ENCODE measurements at regions not wholly inside any gene's neighbourhood (a gene's known extent, or its start where the extent isn't known, plus 50 kb on each side); places are given as distances from the start of the nearest gene placed in this dataset.

DNA sequence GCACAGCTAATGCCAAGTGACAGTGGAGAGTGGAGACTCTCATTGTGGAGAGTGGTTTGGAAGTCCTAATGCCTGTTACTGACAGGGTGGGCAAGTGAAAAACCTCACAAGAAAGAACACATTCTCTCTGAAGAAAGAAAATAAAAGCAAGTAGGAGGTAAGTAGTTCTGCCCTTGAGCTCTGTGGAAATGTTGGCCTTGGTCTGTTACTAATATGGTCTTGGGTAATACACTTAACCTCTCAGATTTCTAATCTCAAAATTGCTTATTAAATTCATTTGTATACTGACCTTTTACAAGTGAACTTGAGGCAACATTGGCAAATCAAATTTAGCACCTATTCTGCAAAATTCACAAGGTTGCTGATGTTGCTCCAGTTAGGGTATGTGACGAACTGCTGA lies 291.6 kb upstream of the CBLB start:
- H3K4me1 ChIP-seq = no peaks in the 10 kb centered on the region
- H3K4me2 ChIP-seq (ENCODE audit: low read length) = no peak overlapping the region
- no peak overlapping the region for H3K27ac ChIP-seq
- no peaks in the 10 kb centered on the region for H3K27me3 ChIP-seq (ENCODE audit: control insufficient read depth, insufficient read depth, low read length)
- no peaks in the 10 kb centered on the region for H3K9me3 ChIP-seq (ENCODE audit: control insufficient read depth, low read length)
- no peak overlapping the region for H3K4me3 ChIP-seq (ENCODE audit: low read depth, low read length)
- TF ChIP-seq CTCF (IDR thresholded peaks at IDR 0.05) = no peak
- H3K79me2 ChIP-seq = no peaks in the 10 kb centered on the region
- no peaks in the 10 kb centered on the region for H3K36me3 ChIP-seq (ENCODE audit: control insufficient read depth, insufficient read depth, low read length)
- no peak overlapping the region for H2AFZ ChIP-seq
- no peak overlapping the region for H3K9ac ChIP-seq

DNA sequence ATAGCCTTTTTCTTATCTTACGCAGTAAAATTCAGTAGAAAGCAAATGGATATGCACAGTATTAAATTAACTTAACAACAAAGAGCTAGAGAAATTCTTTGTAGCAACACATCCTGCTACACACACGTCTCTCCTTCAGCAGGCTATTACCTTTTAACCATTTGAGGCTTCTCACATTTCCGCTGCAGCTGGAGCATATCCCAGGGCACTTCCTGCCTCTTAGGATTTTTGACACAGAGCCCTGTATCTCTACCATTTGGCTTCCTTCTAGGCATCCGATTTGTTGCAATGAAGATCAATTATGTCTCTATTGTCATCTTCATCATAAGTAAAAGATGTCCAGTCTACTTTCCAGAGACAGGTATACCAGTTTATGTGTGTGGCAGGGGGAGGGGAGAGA lies 292.4 kb upstream of the CBLB start:
- TF ChIP-seq CTCF (IDR thresholded peaks at IDR 0.05) = no peak
- no peaks in the 10 kb centered on the region for H3K9me3 ChIP-seq (ENCODE audit: control insufficient read depth, low read length)
- no peaks in the 10 kb centered on the region for H3K27me3 ChIP-seq (ENCODE audit: control insufficient read depth, insufficient read depth, low read length)
- no peak overlapping the region for H2AFZ ChIP-seq
- no peak overlapping the region for H3K4me2 ChIP-seq (ENCODE audit: low read length)
- H3K9ac ChIP-seq = no peak overlapping the region
- H3K4me1 ChIP-seq = no peaks in the 10 kb centered on the region
- H3K36me3 ChIP-seq (ENCODE audit: control insufficient read depth, insufficient read depth, low read length) = no peaks in the 10 kb centered on the region
- H3K27ac ChIP-seq = no peak overlapping the region
- no peaks in the 10 kb centered on the region for H3K79me2 ChIP-seq
- H3K4me3 ChIP-seq (ENCODE audit: low read depth, low read length) = no peak overlapping the region

- no peaks in the 10 kb centered on the region for H3K4me1 ChIP-seq
- no peak overlapping the region for H2AFZ ChIP-seq
- TF ChIP-seq CTCF (IDR thresholded peaks at IDR 0.05) = no peak
- H3K9me3 ChIP-seq (ENCODE audit: control insufficient read depth, low read length) = no peaks in the 10 kb centered on the region
- no peak overlapping the region for H3K9ac ChIP-seq
- H3K27me3 ChIP-seq (ENCODE audit: control insufficient read depth, insufficient read depth, low read length) = no peaks in the 10 kb centered on the region
- H3K36me3 ChIP-seq (ENCODE audit: control insufficient read depth, insufficient read depth, low read length) = no peaks in the 10 kb centered on the region
- H3K4me2 ChIP-seq (ENCODE audit: low read length) = no peak overlapping the region
- no peak overlapping the region for H3K4me3 ChIP-seq (ENCODE audit: low read depth, low read length)
- H3K27ac ChIP-seq = no peak overlapping the region
- H3K79me2 ChIP-seq = no peaks in the 10 kb centered on the region
Measured at GRCh38 chr3:106167728-106168127, 298.9 kb upstream of the CBLB start.

DNA sequence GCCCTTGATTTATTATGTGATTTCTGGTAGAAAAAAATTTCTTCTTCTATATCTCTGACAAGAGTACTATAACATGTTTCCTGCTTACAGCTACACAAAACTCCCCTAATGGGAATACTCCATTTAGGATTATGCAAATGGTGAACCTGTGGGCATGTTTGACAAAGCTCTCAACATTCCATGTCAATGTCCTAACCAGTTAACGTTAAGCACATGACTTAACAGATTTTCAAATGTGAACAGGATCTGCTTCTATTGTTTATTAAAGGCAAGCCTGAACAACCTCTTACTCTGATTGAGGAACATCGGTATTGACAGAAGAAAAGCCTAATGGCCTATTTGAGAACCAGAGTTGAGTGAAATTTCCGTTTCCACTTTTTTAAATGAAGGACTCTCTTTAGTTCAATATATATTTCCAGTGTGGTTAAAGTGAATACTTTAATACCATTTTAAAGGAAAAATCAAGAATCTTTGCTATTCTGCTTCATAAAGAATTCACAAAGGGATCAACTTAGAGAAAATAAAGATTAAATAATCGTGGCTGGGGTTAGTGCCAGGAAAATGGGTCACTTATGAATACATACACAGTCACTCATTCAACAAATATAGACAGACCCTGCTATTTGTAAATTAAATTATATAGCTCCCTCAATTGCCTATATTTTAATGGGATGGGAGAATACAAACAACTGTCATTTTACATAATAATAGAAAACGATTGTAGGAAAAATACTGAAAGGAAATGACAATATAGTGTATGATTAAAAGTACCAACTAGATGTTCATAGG lies 300.3 kb upstream of the CBLB start:
- Histone ChIP-seq H3K4me2 (ENCODE audit: low read length) (no peak overlapping the region), H3K9ac (no peak overlapping the region), H3K27me3 (ENCODE audit: control insufficient read depth, insufficient read depth, low read length) (no peaks in the 10 kb centered on the region), H3K27ac (no peak overlapping the region), H3K9me3 (ENCODE audit: control insufficient read depth, low read length) (no peaks in the 10 kb centered on the region), H3K79me2 (no peaks in the 10 kb centered on the region), H3K4me1 (no peaks in the 10 kb centered on the region), H2AFZ (no peak overlapping the region), H3K36me3 (ENCODE audit: control insufficient read depth, insufficient read depth, low read length) (no peaks in the 10 kb centered on the region), H3K4me3 (ENCODE audit: low read depth, low read length) (no peak overlapping the region)
- TF ChIP-seq CTCF (IDR thresholded peaks at IDR 0.05) = no peak

DNA sequence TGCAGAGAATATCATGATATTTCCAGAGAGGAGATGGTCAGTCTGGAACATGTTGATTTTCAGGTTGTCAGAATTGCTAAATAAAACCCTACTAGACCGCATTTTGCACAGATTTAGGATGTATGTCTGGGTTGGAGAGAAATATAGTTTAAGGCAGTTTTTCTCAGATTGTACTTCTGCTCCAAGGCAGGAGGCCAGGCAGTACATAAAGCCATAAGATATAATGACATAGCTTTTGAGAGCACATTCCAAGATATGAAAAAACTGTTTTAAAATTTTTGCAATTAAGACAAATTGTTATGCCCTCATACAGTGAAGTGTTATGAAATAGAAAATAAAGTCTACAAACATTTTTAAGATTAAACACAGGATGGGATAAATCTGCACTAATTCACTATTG lies 301.8 kb upstream of the CBLB start:
- TF ChIP-seq CTCF (IDR thresholded peaks at IDR 0.05) = no peak
- H3K4me1 ChIP-seq = no peaks in the 10 kb centered on the region
- no peak overlapping the region for H3K4me3 ChIP-seq (ENCODE audit: low read depth, low read length)
- no peaks in the 10 kb centered on the region for H3K9me3 ChIP-seq (ENCODE audit: control insufficient read depth, low read length)
- no peak overlapping the region for H2AFZ ChIP-seq
- H3K27me3 ChIP-seq (ENCODE audit: control insufficient read depth, insufficient read depth, low read length) = no peaks in the 10 kb centered on the region
- no peaks in the 10 kb centered on the region for H3K36me3 ChIP-seq (ENCODE audit: control insufficient read depth, insufficient read depth, low read length)
- H3K4me2 ChIP-seq (ENCODE audit: low read length) = no peak overlapping the region
- no peak overlapping the region for H3K9ac ChIP-seq
- H3K27ac ChIP-seq = no peak overlapping the region
- no peaks in the 10 kb centered on the region for H3K79me2 ChIP-seq

Measured in parathyroid adenoma (tissue), 2 donors.